CD4-positive, alpha-beta T cell treated with Interleukin-4 for 4 hours (primary cell): ENCODE measurements at regions not wholly inside any gene's neighbourhood (a gene's known extent, or its start where the extent isn't known, plus 50 kb on each side); places are given as distances from the start of the nearest gene placed in this dataset.
"Not testable (repeated sequence)": the region's sequence is repeated elsewhere in the genome, so short reads cannot be mapped to it uniquely, and the experiment has no call there.

Source experiments
- DNase-seq: peaks from one replicate; pipeline ENCODE4 v3.0.0-alpha.2; 2020

- DNase-seq: peak; percentile 97
These were observed 59.7 kb downstream of the RAP2B start for GRCh38 chr3:153221748-153222162.

- not testable (repeated sequence) for DNase-seq
These were observed 64.9 kb downstream of the RAP2B start for GRCh38 chr3:153226877-153227276.

GRCh38 chr3:153230427-153230826 lies 68.4 kb downstream of the RAP2B start:
- not testable (repeated sequence) for DNase-seq

- DNase-seq: not testable (repeated sequence)
These were observed 69.2 kb downstream of the RAP2B start for GRCh38 chr3:153231245-153231644.

- DNase-seq: not testable (repeated sequence)
These were observed 70.2 kb downstream of the RAP2B start for GRCh38 chr3:153232050-153232752.

GRCh38 chr3:153232851-153233271 lies 70.8 kb downstream of the RAP2B start:
- DNase-seq: no peak

- DNase-seq: no peak
These were observed 72.0 kb downstream of the RAP2B start for GRCh38 chr3:153233986-153234385.

- DNase-seq: peak; percentile 70
These were observed 80.9 kb downstream of the RAP2B start for GRCh38 chr3:153242896-153243295.

- DNase-seq: no peak
These were observed 82.9 kb downstream of the RAP2B start for GRCh38 chr3:153244961-153245360.

- no peak for DNase-seq
These were observed 83.6 kb downstream of the RAP2B start for GRCh38 chr3:153245661-153246060.

GRCh38 chr3:153246331-153246730 lies 84.3 kb downstream of the RAP2B start:
- no peak for DNase-seq

- DNase-seq: no peak
These were observed 84.8 kb downstream of the RAP2B start for GRCh38 chr3:153246806-153247205.

- no peak for DNase-seq
These were observed 85.6 kb downstream of the RAP2B start for GRCh38 chr3:153247331-153248330.

GRCh38 chr3:153248835-153249234 lies 86.8 kb downstream of the RAP2B start:
- DNase-seq: not testable (repeated sequence)

- DNase-seq: no peak
These were observed 87.9 kb downstream of the RAP2B start for GRCh38 chr3:153249906-153250305.

- DNase-seq: no peak
These were observed 88.4 kb downstream of the RAP2B start for GRCh38 chr3:153250446-153250845.

GRCh38 chr3:153252963-153253362 lies 90.9 kb downstream of the RAP2B start:
- DNase-seq: no peak

GRCh38 chr3:153254361-153254760 lies 92.3 kb downstream of the RAP2B start:
- no peak for DNase-seq

- no peak for DNase-seq
These were observed 95.8 kb downstream of the RAP2B start for GRCh38 chr3:153257673-153258351.

GRCh38 chr3:153259956-153260355 lies 97.9 kb downstream of the RAP2B start:
- no peak for DNase-seq

GRCh38 chr3:153260681-153261080 lies 98.7 kb downstream of the RAP2B start:
- DNase-seq: no peak

- DNase-seq: no peak
These were observed 104.6 kb downstream of the RAP2B start for GRCh38 chr3:153266619-153267018.
